GM19240 (cell line): ENCODE measurements at regions not wholly inside any gene's neighbourhood (a gene's known extent, or its start where the extent isn't known, plus 50 kb on each side); places are given as distances from the start of the nearest gene placed in this dataset.

Experiments
- DNase-seq: peaks from one replicate; pipeline ENCODE4 v3.0.0; 2011; ENCODE audit warnings: low spot score; ENCODE audit not compliant: insufficient read length

GRCh38 chr2:33670392-33670937 lies 71.4 kb upstream of the FAM98A start:
- no peak for DNase-seq

GRCh38 chr2:33666879-33667278 lies 67.8 kb upstream of the FAM98A start:
- DNase-seq, result no peak

GRCh38 chr2:33665039-33665438 lies 65.9 kb upstream of the FAM98A start:
- DNase-seq, result no peak

GRCh38 chr2:33660416-33661123 lies 61.5 kb upstream of the FAM98A start:
- no peak for DNase-seq

GRCh38 chr2:33655626-33656320 lies 56.7 kb upstream of the FAM98A start:
- no peak for DNase-seq

- no peak for DNase-seq
These were observed 53.7 kb upstream of the FAM98A start for GRCh38 chr2:33652830-33653229.

GRCh38 chr2:33650171-33650570 lies 51.1 kb upstream of the FAM98A start:
- no peak for DNase-seq
